ENCODE measurements at regions not wholly inside any gene's neighbourhood (a gene's known extent, or its start where the extent isn't known, plus 50 kb on each side); places are given as distances from the start of the nearest gene placed in this dataset.

DNA sequence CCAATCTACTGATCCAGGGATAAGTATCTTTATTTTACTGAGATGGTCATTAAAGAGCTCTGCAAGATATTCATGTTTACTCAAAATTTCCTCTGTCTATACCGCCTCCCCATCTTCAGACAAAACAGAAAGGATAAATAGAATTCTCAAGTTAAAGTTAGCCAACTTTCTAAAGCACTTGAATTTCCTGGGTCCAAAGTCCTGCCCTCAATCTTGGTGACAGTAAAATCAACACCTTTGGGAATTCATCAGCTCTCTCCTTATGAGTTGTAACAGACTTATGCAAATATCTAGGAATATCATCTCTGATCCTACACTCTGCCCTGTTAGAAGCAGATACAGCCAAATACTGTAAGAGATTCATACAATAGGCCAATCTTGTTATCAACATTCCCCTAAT lies 122.5 kb upstream of the HAAO start:
- peaks cover 5% of the 10 kb centered on the region for H3K27me3 Mint-ChIP-seq (ENCODE audit: low read depth)
- no peaks in the 10 kb centered on the region for H3K9me3 Mint-ChIP-seq
- H3K4me3 Mint-ChIP-seq, result no peak overlapping the region
- no peaks in the 10 kb centered on the region for H3K36me3 Mint-ChIP-seq (ENCODE audit: insufficient read depth)
- DNase-seq (no peak), ATAC-seq (no peak)
- peaks cover 6% of the 10 kb centered on the region for H3K4me1 Mint-ChIP-seq (ENCODE audit: low read depth)

- Mint-ChIP-seq H3K9me3 (no peaks in the 10 kb centered on the region), H3K36me3 (ENCODE audit: insufficient read depth) (no peaks in the 10 kb centered on the region), H3K27me3 (ENCODE audit: low read depth) (peaks cover 5% of the 10 kb centered on the region), H3K4me3 (no peak overlapping the region), H3K4me1 (ENCODE audit: low read depth) (peaks cover 6% of the 10 kb centered on the region)
- ATAC-seq (no peak), DNase-seq (no peak)
Measured at GRCh38 chr2:42914314-42914713, 121.9 kb upstream of the HAAO start.

GRCh38 chr2:42913280-42913878 lies 121.0 kb upstream of the HAAO start:
- H3K36me3 Mint-ChIP-seq (ENCODE audit: insufficient read depth), result no peaks in the 10 kb centered on the region
- no peak overlapping the region for H3K4me3 Mint-ChIP-seq
- ATAC-seq, result no peak

DNA sequence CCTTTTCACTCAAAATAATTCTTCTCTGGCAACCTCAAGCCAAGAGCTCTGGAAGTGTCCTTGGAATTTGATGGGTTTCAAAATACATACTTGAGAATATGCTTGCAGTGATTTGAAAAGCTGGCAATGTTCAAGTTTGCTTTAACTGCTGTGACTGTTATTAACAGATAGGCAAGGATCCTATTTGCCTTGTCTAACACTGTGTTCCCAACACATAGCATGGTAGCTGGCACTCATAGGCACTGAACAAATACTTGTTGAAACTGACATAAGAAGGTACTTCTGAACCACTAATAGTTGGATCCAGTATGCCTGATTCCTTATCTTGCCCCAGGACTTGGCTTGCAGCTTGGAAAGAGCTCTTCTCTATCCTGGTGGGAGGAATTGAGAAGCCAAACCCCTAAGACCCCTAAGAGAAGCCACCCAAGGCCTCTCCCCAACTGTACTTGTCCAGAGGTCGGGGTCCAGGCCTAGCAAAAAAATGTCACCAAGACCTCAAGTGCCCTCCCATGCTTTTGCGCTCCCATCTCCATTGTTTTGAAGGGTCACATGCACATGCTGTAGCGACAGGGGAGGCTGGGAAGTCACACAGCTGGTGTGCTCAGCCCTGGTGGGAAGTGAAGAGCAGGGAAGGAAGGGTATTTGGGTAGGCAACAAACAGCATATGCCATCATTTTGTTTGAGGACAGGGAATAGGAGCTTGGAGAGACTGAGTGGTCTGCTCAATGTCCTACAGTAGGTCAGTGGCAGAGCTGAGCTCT lies 118.4 kb upstream of the HAAO start:
- Mint-ChIP-seq H3K4me3 (no peak overlapping the region), H3K27me3 (ENCODE audit: low read depth) (peaks cover 12% of the 10 kb centered on the region), H3K4me1 (ENCODE audit: low read depth) (peaks cover 6% of the 10 kb centered on the region), H3K9me3 (no peaks in the 10 kb centered on the region), H3K36me3 (ENCODE audit: insufficient read depth) (no peaks in the 10 kb centered on the region)
- DNase-seq, result no peak
- ATAC-seq, result no peak

More at GRCh38 chr2:42913280-42913878, 121.0 kb upstream of the HAAO start:
- no peak for DNase-seq
- peaks cover 6% of the 10 kb centered on the region for H3K4me1 Mint-ChIP-seq (ENCODE audit: low read depth)
- H3K9me3 Mint-ChIP-seq, result no peaks in the 10 kb centered on the region
- H3K27me3 Mint-ChIP-seq (ENCODE audit: low read depth), result peaks cover 5% of the 10 kb centered on the region

DNA sequence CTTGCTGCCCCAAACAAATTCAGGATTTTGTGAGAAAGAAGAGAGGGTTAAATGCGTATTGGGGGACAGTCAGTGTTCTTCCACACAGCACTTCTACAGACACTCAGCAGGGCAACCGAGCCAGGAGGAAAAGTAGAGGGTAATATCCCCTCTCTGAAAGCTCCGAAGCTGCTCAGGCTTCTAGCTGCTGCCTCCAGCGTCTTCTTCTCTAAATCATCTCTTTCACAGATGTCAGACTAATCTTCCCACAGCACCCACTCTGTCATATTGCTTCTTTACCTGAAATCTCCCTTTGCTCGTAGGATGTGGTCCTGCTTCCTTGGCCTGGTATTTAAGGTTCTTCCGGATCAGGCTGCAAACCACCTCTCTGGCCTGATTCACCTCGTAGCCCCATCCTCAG lies 117.6 kb upstream of the HAAO start:
- Mint-ChIP-seq H3K4me1 (ENCODE audit: low read depth) (peaks cover 6% of the 10 kb centered on the region), H3K27me3 (ENCODE audit: low read depth) (peaks cover 20% of the 10 kb centered on the region), H3K9me3 (no peaks in the 10 kb centered on the region), H3K36me3 (ENCODE audit: insufficient read depth) (no peaks in the 10 kb centered on the region), H3K4me3 (no peak overlapping the region)
- ATAC-seq, result no peak
- DNase-seq, result no peak

DNA sequence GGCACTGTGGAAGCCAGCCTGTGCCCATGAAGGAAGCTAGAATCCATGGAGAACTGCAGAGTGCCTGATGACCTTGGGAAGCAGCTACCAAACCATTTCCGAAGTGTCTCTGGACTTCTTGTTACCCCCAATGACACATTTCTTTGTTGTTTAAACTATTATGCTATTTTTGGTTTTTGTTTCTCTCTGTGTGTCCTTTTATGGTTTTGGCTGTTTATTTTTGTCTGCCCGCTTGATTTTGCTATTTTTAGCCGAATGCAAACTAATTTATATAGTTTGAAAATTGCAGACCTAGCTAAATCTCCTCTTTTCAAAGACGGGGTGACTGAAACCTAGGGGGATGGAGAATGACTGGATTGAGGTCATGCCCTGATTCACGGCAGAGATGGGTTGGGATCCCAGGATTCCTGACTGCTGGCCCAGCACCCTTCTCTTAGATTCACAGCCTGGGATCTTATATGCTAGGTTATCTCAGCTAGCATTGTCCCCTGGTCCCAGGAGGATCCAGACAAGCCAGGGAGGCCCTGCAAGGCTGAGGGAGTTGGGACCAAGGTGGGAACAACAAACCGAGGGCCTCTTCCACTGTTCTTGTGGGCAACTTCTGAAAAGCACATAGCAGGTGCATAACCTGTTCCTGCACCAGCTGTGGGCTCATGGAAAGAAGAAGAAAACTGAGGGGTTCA lies 116.3 kb upstream of the HAAO start:
- no peaks in the 10 kb centered on the region for H3K9me3 Mint-ChIP-seq
- H3K36me3 Mint-ChIP-seq (ENCODE audit: insufficient read depth), result no peaks in the 10 kb centered on the region
- no peak for ATAC-seq
- no peak overlapping the region for H3K4me3 Mint-ChIP-seq
- H3K4me1 Mint-ChIP-seq (ENCODE audit: low read depth), result peaks cover 6% of the 10 kb centered on the region
- H3K27me3 Mint-ChIP-seq (ENCODE audit: low read depth), result peaks cover 24% of the 10 kb centered on the region
- DNase-seq, result no peak

GRCh38 chr2:42907835-42908234 lies 115.5 kb upstream of the HAAO start:
- H3K9me3 Mint-ChIP-seq, result no peaks in the 10 kb centered on the region
- ATAC-seq (no peak), DNase-seq (no peak)
- H3K27me3 Mint-ChIP-seq (ENCODE audit: low read depth), result peaks cover 26% of the 10 kb centered on the region
- no peaks in the 10 kb centered on the region for H3K36me3 Mint-ChIP-seq (ENCODE audit: insufficient read depth)
- H3K4me1 Mint-ChIP-seq (ENCODE audit: low read depth), result peaks cover under 1% of the 10 kb centered on the region
- H3K4me3 Mint-ChIP-seq, result no peak overlapping the region

DNA sequence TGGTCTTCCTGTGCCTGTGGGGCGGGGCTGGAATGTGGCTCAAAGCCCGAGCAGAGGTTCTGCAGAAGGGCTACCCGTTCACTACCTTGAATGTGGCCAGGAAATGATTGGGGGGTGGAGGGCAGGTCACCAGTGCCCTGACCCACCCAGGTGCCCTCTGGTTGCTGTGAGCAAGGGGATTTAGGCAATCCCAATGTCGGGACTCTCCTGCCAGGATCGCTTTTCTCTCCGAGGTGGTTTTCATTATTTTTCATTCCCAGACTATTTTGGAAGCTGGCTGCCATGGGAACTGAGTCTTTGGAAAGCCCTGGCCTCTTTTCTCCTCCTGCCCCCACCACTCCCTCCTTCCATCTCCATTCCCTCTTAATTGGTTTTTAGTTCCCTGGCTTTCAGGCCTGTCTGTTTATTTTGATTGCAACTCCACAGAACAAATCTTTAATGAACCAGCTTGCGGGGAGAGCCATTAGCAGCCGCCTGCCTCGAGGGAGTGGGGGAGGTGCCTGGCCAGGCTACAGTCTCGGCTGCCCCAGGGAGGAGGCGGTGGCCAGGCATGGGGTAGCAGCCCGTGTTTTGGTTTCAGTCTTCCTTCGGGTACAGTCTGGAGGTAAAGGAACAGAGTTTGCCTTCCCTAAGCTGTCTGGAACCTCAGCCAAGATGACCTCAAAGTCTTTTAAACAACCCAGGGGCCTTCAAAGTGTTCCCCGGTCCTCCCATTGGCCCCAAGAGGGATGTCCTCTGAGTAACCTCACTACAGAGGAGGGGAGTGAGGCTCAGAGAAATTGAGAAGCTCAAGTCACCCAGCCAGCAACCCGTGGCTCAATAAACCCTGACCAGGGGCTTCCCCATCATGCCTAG lies 114.4 kb upstream of the HAAO start:
- Mint-ChIP-seq H3K4me3 (no peak overlapping the region), H3K27me3 (ENCODE audit: low read depth) (peaks cover 26% of the 10 kb centered on the region), H3K9me3 (no peaks in the 10 kb centered on the region), H3K36me3 (ENCODE audit: insufficient read depth) (no peaks in the 10 kb centered on the region), H3K4me1 (ENCODE audit: low read depth) (no peaks in the 10 kb centered on the region)
- ATAC-seq (no peak), DNase-seq (no peak)

DNA sequence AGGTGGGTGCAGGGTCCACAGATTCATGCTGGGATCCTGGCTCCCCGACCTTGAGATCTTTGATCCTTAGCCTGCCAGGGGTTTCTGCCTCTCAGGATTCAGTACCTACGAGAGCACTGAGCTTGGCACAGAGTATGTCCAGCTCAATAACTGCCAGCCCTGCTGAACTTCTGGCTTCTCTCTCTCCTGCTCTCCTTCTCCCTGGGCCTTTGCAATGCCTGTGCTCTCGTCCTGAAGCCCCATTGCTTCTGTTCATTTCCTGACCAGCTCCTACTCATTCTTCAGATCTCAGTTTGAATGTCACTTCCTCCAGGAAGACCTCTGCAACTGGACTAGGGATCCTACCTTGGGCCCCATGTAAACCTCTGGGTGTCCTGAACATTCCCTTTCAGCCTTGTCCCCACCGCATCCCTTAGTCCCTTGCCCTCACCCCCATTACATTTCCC lies 113.8 kb upstream of the HAAO start:
- DNase-seq (no peak), ATAC-seq (no peak)
- Mint-ChIP-seq H3K4me1 (ENCODE audit: low read depth) (no peaks in the 10 kb centered on the region), H3K4me3 (no peak overlapping the region), H3K36me3 (ENCODE audit: insufficient read depth) (no peaks in the 10 kb centered on the region), H3K9me3 (no peaks in the 10 kb centered on the region), H3K27me3 (ENCODE audit: low read depth) (peaks cover 26% of the 10 kb centered on the region)

DNA sequence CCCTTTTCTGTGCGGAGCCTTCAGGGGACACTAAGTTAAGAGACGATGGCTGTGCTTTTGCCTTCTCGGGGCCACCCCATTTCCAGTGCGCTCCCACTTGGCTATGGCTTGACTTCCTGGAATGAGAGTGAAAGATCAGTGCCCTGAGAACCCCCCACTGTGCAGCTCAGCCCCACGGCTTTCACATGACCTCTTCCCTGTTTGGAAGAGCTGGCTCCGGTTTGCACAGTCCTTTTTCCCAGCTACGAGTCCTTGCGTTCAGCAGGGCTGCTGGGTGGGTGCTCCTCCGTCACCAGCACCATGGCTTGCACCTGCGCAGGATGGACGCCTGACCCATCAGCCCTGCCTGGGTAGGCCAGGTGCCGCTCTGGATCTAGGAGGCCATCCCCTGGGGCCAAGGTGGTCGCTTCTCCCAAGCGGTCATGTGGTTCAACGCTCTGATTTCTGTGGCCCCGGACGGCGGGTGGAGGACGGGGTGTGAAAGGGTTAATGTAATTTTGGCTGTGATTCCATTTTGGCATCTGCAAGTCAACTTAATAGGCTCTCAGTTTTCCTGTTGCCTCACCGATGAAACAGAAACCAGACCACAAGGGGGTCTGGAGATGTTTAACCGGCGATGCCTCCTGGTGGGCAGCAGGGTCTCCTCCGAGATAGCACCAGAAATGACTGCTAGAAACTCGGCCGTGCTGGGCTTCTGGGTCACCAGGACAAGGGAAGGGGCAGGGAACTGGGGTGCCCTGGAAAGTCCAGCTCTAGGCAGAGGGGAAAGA lies 113.1 kb upstream of the HAAO start:
- Mint-ChIP-seq H3K9me3 (no peaks in the 10 kb centered on the region), H3K4me3 (no peak overlapping the region), H3K27me3 (ENCODE audit: low read depth) (peaks cover 26% of the 10 kb centered on the region), H3K36me3 (ENCODE audit: insufficient read depth) (no peaks in the 10 kb centered on the region), H3K4me1 (ENCODE audit: low read depth) (no peaks in the 10 kb centered on the region)
- ATAC-seq (no peak), DNase-seq (no peak)

DNA sequence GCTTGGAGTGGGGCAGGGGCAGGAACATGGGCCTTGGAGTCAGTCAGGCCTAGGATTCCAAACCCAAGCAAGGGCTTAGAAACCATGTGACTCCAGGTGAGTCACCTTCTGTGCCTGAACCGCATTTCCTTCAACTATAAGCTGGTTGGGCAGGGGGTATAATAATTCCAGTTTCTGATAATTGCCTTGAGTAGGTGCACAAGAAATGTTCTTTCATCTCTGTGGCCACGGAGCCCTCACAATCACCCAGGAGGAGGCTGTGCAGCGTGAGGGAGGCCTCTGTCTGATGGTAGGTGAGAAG lies 112.1 kb upstream of the HAAO start:
- no peaks in the 10 kb centered on the region for H3K36me3 Mint-ChIP-seq (ENCODE audit: insufficient read depth)
- peaks cover 26% of the 10 kb centered on the region for H3K27me3 Mint-ChIP-seq (ENCODE audit: low read depth)
- ATAC-seq, result no peak

GRCh38 chr2:42903821-42904575 lies 111.6 kb upstream of the HAAO start:
- no peaks in the 10 kb centered on the region for H3K4me1 Mint-ChIP-seq (ENCODE audit: low read depth)
- no peak for ATAC-seq
- DNase-seq, result no peak
- no peaks in the 10 kb centered on the region for H3K9me3 Mint-ChIP-seq
- peaks cover 26% of the 10 kb centered on the region for H3K27me3 Mint-ChIP-seq (ENCODE audit: low read depth)
- H3K4me3 Mint-ChIP-seq, result no peak overlapping the region
- H3K36me3 Mint-ChIP-seq (ENCODE audit: insufficient read depth), result no peaks in the 10 kb centered on the region

More for the DNA sequence above, 112.1 kb upstream of the HAAO start:
- no peaks in the 10 kb centered on the region for H3K4me1 Mint-ChIP-seq (ENCODE audit: low read depth)
- no peak overlapping the region for H3K4me3 Mint-ChIP-seq
- H3K9me3 Mint-ChIP-seq, result no peaks in the 10 kb centered on the region
- no peak for DNase-seq

- no peaks in the 10 kb centered on the region for H3K9me3 Mint-ChIP-seq
- no peaks in the 10 kb centered on the region for H3K36me3 Mint-ChIP-seq (ENCODE audit: insufficient read depth)
- H3K4me1 Mint-ChIP-seq (ENCODE audit: low read depth), result no peaks in the 10 kb centered on the region
- ATAC-seq, result no peak
- no peak overlapping the region for H3K4me3 Mint-ChIP-seq
- H3K27me3 Mint-ChIP-seq (ENCODE audit: low read depth), result peaks cover 26% of the 10 kb centered on the region
- DNase-seq, result no peak
Measured at GRCh38 chr2:42902939-42903709, 110.7 kb upstream of the HAAO start.
